Upper lobe of left lung (tissue), 4 donors: ENCODE measurements at regions not wholly inside any gene's neighbourhood (a gene's known extent, or its start where the extent isn't known, plus 50 kb on each side); places are given as distances from the start of the nearest gene placed in this dataset.

ENCODE experiments used
- CTCF ChIP-seq, 6 experiments: fragments of 450-650 bp in 4 of 6; fragments of 200-600 bp in 2 of 6; sonication (generic) in 2 of 6; IDR thresholded peaks; one replicate each; pipeline ENCODE4 v1.5.1; 2016 to 2019; ENCODE audit warnings: antibody characterized with exemption in 6 of 6
- POLR2A ChIP-seq, 4 donors: fragments of 450-650 bp; IDR thresholded peaks; one replicate each; pipeline ENCODE4 v1.5.1; 2016 to 2017; ENCODE audit warnings: antibody characterized with exemption in 4 of 4, mild to moderate bottlenecking in 2 of 4
- POLR2AphosphoS5 ChIP-seq, 2 donors: sonication (generic); formaldehyde crosslinking; IDR thresholded peaks; one replicate each; pipeline ENCODE4 v1.5.1; 2017; ENCODE audit warnings: antibody characterized with exemption in 2 of 2

GRCh38 chrX:95145848-95146490 lies 1472.0 kb downstream of the FAM133A start:
- TF ChIP-seq CTCF (IDR thresholded peaks at IDR 0.05) (no peak), POLR2AphosphoS5 (IDR thresholded peaks at IDR 0.05) (no peak), POLR2A (IDR thresholded peaks at IDR 0.05) (no peak)
